Psoas muscle (tissue), 7 donors: ENCODE measurements at regions not wholly inside any gene's neighbourhood (a gene's known extent, or its start where the extent isn't known, plus 50 kb on each side); places are given as distances from the start of the nearest gene placed in this dataset.

Experiments
- ATAC-seq, 4 donors: fragments of 200-7000 bp; cut with Tn5 transposase; one replicate each; pipeline ENCODE4 v1.9.1; 2020; ENCODE audit warnings: moderate library complexity in 3 of 4, mild to moderate bottlenecking in 2 of 4
- DNase-seq, 2 donors: peaks; one replicate each; pipeline ENCODE4 v3.0.0-alpha.2; 2020
- H3K27ac ChIP-seq: fragments of 200-600 bp; one replicate; pipeline ENCODE4 v1.8.0; 2022
- H3K27me3 ChIP-seq, 3 donors: fragments of 200-600 bp in 1 of 3; one replicate each; pipeline versions ENCODE4 v1.6.1 to v1.8.0; 2013 to 2022; ENCODE audit warnings: low read length in 2 of 3, mild to moderate bottlenecking in 2 of 3, moderate library complexity in 1 of 3; ENCODE audit not compliant: insufficient read depth in 3 of 3
- H3K36me3 ChIP-seq, 2 donors: fragments of 200-600 bp in 1 of 2; one replicate each; pipeline versions ENCODE4 v1.6.1 to v1.8.0; 2013 to 2022; ENCODE audit warnings: low read depth in 1 of 2, mild to moderate bottlenecking in 1 of 2, moderate library complexity in 1 of 2; ENCODE audit not compliant: insufficient read depth in 1 of 2
- H3K4me1 ChIP-seq: fragments of 200-600 bp; one replicate; pipeline ENCODE4 v1.8.0; 2022
- H3K4me3 ChIP-seq: fragments of 200-600 bp; one replicate; pipeline ENCODE4 v1.8.0; 2022; ENCODE audit warnings: mild to moderate bottlenecking
- H3K9me3 ChIP-seq: fragments of 200-600 bp; one replicate; pipeline ENCODE4 v1.8.0; 2022
- WGBS, 3 donors: extraction: QIAGEN DNeasy Blood & Tissue Kit; methylation state at CpG; one replicate each; pipeline versions ENCODE4 v1.1.6 to v1.1.7; 2013; 5-methylcytosine and 5-hydroxymethylcytosine counted together
- intact Hi-C, 2 donors: fragments of 100-400 bp; cut with DNase I; formaldehyde crosslinking; loops; one replicate each; pipeline versions ENCODE4 v1.11.0 to v1.14.2; 2022
- TF ChIP-seq, protein P1 (sequence below): fragments of 200-600 bp; IDR thresholded peaks from one replicate; pipeline ENCODE4 v1.8.0; 2022; ENCODE audit warnings: antibody characterized with exemption
- donor health status: healthy with polysubstance abuse.
- donor health status: DM: no; HTN: no; CAD: no; lungs with moderate emphysema.
- donor health status: Bipolar disorder and iron deficiency.
- donor health status: healthy.
- donor health status: DM: yes; HTN: yes; CAD: no.
- donor health status: DM: no; HTN: no; CAD: no.
- donor health status: DM: yes; HTN: yes; CAD: no.

DNA sequence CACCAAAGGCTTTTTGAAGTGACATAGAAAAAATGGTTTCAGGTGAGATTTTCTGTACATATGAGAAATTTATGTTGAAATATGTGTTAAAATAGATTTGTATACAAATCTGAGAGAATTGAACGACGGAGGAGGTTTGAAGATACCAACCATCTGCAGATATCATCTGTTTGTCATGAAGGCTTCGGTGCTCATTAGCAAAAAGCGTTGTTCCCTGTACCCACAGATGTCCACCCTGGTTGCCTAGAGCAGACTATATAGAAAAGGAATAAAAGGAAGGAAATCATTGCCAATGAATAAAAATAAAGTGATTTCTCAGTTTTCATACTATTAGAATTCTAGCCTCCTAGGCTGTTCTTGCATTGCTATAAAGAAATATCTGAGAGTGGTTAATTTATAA, 2262.8 kb upstream of the ACO1 start:
- ATAC-seq: no peak
- WGBS, 3 donors: 94 to 97% (median 95%) methylated on average over 4 of the region's 4 CpGs

DNA sequence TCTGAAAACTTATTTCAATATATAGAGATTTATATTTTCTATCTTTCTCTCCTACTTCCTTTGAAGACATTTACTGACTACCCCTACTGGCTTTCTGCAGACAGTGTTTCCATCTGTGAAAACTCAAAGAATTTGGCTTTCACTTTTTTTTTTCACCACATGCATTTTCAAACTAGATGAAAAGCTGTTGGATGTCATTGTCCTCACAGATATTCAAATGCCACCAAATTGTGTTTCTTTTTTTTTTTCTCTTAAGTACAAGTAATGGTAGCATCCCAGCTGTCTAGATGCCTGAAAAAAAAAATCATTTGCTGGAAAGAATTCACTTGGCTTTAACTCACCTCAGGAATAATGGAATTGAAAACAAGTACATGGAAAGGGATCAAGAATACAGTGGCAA, 2258.6 kb upstream of the ACO1 start:
- TF ChIP-seq, protein P1, sequence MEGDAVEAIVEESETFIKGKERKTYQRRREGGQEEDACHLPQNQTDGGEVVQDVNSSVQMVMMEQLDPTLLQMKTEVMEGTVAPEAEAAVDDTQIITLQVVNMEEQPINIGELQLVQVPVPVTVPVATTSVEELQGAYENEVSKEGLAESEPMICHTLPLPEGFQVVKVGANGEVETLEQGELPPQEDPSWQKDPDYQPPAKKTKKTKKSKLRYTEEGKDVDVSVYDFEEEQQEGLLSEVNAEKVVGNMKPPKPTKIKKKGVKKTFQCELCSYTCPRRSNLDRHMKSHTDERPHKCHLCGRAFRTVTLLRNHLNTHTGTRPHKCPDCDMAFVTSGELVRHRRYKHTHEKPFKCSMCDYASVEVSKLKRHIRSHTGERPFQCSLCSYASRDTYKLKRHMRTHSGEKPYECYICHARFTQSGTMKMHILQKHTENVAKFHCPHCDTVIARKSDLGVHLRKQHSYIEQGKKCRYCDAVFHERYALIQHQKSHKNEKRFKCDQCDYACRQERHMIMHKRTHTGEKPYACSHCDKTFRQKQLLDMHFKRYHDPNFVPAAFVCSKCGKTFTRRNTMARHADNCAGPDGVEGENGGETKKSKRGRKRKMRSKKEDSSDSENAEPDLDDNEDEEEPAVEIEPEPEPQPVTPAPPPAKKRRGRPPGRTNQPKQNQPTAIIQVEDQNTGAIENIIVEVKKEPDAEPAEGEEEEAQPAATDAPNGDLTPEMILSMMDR: no peak
- intact Hi-C loops: no loop called here
- ATAC-seq: no peak
- Histone ChIP-seq H3K27me3 (no peaks in the 10 kb centered on the region), H3K9me3 (no peaks in the 10 kb centered on the region), H3K4me1 (no peaks in the 10 kb centered on the region), H3K27ac (no peak overlapping the region), H3K4me3 (no peak overlapping the region), H3K36me3 (no peaks in the 10 kb centered on the region)
- DNase-seq: no peak

More for the DNA sequence above, 2262.8 kb upstream of the ACO1 start:
- no peaks in the 10 kb centered on the region for H3K27me3 ChIP-seq
- H3K4me1 ChIP-seq: no peaks in the 10 kb centered on the region
- H3K27ac ChIP-seq: no peak overlapping the region
- no peak overlapping the region for H3K4me3 ChIP-seq
- intact Hi-C loops: no loop called here
- H3K9me3 ChIP-seq: no peaks in the 10 kb centered on the region
- no peak for DNase-seq
- TF ChIP-seq, protein P1: no peak
- no peaks in the 10 kb centered on the region for H3K36me3 ChIP-seq

DNA sequence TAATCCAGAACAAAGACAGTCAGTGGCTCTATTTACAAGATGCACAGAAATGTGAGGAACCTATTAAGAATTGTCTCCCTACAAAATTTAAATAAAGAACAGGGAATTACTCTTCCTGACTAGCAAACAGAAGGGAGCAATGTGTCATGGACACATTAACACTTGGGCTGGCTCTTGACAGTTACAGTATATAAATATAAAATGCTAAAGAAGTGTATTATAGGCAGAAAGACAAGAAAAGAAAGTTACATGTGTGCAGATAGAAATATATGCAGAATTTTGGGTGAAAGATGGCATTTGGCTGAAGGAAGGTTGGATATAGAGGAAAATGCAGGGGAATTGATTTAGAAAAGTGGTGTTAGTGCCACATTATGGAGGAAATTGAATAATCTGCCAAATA, 2257.1 kb upstream of the ACO1 start:
- intact Hi-C loops: no loop called here
- DNase-seq: no peak
- H3K9me3 ChIP-seq: no peaks in the 10 kb centered on the region
- no peaks in the 10 kb centered on the region for H3K4me1 ChIP-seq
- TF ChIP-seq, protein P1: no peak
- no peaks in the 10 kb centered on the region for H3K36me3 ChIP-seq
- no peak for ATAC-seq
- H3K4me3 ChIP-seq: no peak overlapping the region
- no peaks in the 10 kb centered on the region for H3K27me3 ChIP-seq
- no peak overlapping the region for H3K27ac ChIP-seq

DNA sequence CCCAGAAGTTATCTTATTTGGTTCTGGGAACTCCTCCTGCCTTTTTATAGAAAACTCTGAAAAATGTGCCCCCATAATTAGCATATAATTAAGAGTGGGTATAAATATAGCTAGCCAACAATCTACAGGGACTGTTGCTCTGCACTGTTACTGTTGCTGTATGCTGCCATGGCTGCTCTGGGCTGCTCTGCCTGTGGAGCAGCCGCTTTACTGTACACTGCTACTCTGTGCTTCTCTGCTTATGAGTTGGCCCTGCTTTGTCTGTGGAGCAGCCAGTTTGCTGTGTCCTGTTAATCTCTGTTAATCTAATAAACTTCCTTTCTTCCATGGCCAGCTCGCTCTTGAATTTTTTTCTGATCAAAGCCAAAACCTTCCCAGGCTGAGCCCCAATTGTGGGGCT, 2244.0 kb upstream of the ACO1 start:
- H3K4me3 ChIP-seq: no peak overlapping the region
- ATAC-seq (no peak), DNase-seq (no peak)
- no peaks in the 10 kb centered on the region for H3K9me3 ChIP-seq
- intact Hi-C loops: no loop called here
- H3K4me1 ChIP-seq: no peaks in the 10 kb centered on the region
- no peaks in the 10 kb centered on the region for H3K27me3 ChIP-seq
- 76 to 83% (median 78%) methylated on average over 2 of the region's 2 CpGs for WGBS, 3 donors
- H3K36me3 ChIP-seq: no peaks in the 10 kb centered on the region
- TF ChIP-seq, protein P1: no peak
- H3K27ac ChIP-seq: no peak overlapping the region

DNA sequence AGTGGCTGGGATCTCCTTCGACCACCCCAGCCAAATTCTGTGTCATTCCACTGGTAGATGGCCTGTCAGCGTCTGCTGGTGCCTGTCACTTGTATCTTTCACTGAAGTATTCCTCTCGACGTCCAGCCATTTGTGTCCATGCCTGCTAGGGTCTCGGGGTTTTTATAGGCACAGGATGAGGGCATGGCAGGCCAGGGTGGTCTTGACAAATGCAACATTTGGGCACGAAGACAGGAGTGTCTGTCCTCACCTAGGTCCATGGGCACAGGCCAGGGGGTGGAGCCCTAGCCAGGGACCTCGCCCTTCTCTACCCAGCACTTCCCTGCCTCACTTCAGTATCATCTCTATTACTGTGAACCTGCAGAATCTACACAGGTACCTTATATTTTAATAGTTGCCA, 2223.9 kb upstream of the ACO1 start:
- Histone ChIP-seq H3K4me3 (no peak overlapping the region), H3K36me3 (no peaks in the 10 kb centered on the region), H3K4me1 (no peaks in the 10 kb centered on the region), H3K9me3 (no peaks in the 10 kb centered on the region), H3K27me3 (no peaks in the 10 kb centered on the region), H3K27ac (no peak overlapping the region)
- 81 to 86% (median 86%) methylated on average over 7 of the region's 7 CpGs for WGBS, 3 donors
- no peak for ATAC-seq
- intact Hi-C loops: no loop called here
- TF ChIP-seq, protein P1: no peak
- DNase-seq: no peak
